Fibroblast of lung (primary cell): ENCODE measurements at regions not wholly inside any gene's neighbourhood (a gene's known extent, or its start where the extent isn't known, plus 50 kb on each side); places are given as distances from the start of the nearest gene placed in this dataset.

Source experiments
- DNase-seq, 2 donors: peaks; one replicate each; pipeline versions ENCODE4 v3.0.0 to v3.0.0-alpha.2; 2010; ENCODE audit warnings: low read depth in 2 of 2
- H2AFZ ChIP-seq: 2 replicates; pipeline ENCODE4 v1.5.1; 2012; ENCODE audit warnings: low read length, control low read depth, inconsistent platforms
- H3K27ac ChIP-seq: 2 replicates; pipeline ENCODE4 v1.5.1; 2011; ENCODE audit warnings: low read length, control low read depth; ENCODE audit not compliant: insufficient read depth
- H3K27me3 ChIP-seq: 2 replicates; pipeline ENCODE4 v1.5.1; 2011; ENCODE audit warnings: mild to moderate bottlenecking, low read length; ENCODE audit not compliant: control insufficient read depth, insufficient read depth
- H3K36me3 ChIP-seq: 2 replicates; pipeline ENCODE4 v1.5.1; 2011; ENCODE audit warnings: low read length; ENCODE audit not compliant: control insufficient read depth, insufficient read depth
- H3K4me1 ChIP-seq: 2 replicates; pipeline ENCODE4 v1.5.1; 2011; ENCODE audit warnings: low read length; ENCODE audit not compliant: control insufficient read depth, insufficient read depth; ENCODE audit errors: extremely low read depth
- H3K4me2 ChIP-seq: 2 replicates; pipeline ENCODE4 v1.5.1; 2011; ENCODE audit warnings: low read length, control low read depth; ENCODE audit not compliant: insufficient read depth; ENCODE audit errors: extremely low read depth
- H3K4me3 ChIP-seq, 4 experiments: fragments of 200-600 bp in 1 of 4; sonication (generic) in 1 of 4; replicated peaks in 1 of 4; 2 replicates each; pipeline ENCODE4 v1.5.1; 2011 to 2016; ENCODE audit warnings: low read length in 4 of 4, low read depth in 3 of 4, mild to moderate bottlenecking in 3 of 4, control low read depth in 2 of 4, inconsistent platforms in 1 of 4, mixed read lengths in 1 of 4; ENCODE audit not compliant: insufficient read depth in 1 of 4; ENCODE audit errors: control extremely low read depth in 1 of 4
- H3K79me2 ChIP-seq: 2 replicates; pipeline ENCODE4 v1.5.1; 2012; ENCODE audit warnings: mild to moderate bottlenecking, low read length, inconsistent platforms; ENCODE audit not compliant: control insufficient read depth, insufficient read depth
- H3K9ac ChIP-seq: 2 replicates; pipeline ENCODE4 v1.5.1; 2011; ENCODE audit warnings: mild to moderate bottlenecking, low read length, control low read depth; ENCODE audit not compliant: insufficient read depth
- H3K9me3 ChIP-seq: 2 replicates; pipeline ENCODE4 v1.5.1; 2012; ENCODE audit warnings: low read depth, low read length; ENCODE audit not compliant: control insufficient read depth, insufficient read depth
- H4K20me1 ChIP-seq: 2 replicates; pipeline ENCODE4 v1.5.1; 2011; ENCODE audit warnings: low read length; ENCODE audit not compliant: control insufficient read depth, insufficient read depth; ENCODE audit errors: extremely low read depth
- CTCF ChIP-seq, 2 donors: IDR thresholded peaks in 1 of 2; conservative IDR thresholded peaks in 1 of 2; 1 replicate in 1 of 2; 2 replicates in 1 of 2; pipeline ENCODE4 v1.5.1; 2011 to 2012; ENCODE audit warnings: low read length in 2 of 2, control low read depth in 1 of 2, inconsistent platforms in 1 of 2, low read depth in 1 of 2, mild to moderate bottlenecking in 1 of 2
- EZH2 ChIP-seq: IDR thresholded peaks from 2 replicates; pipeline ENCODE4 v1.5.1; 2012; ENCODE audit warnings: low read length, control low read depth, mild to moderate bottlenecking; ENCODE audit errors: missing control alignments

- Histone ChIP-seq H3K36me3 (no peaks in the 10 kb centered on the region), H3K9me3 (no peaks in the 10 kb centered on the region), H3K9ac (no peak overlapping the region), H3K4me2 (no peak overlapping the region), H3K27me3 (no peaks in the 10 kb centered on the region), H3K4me1 (no peaks in the 10 kb centered on the region), H4K20me1 (no peaks in the 10 kb centered on the region), H2AFZ (no peak overlapping the region), H3K27ac (no peak overlapping the region), H3K4me3 (no peak overlapping the region), H3K79me2 (no peaks in the 10 kb centered on the region)
- DNase-seq = no peak
- no peak for TF ChIP-seq EZH2
- no peak for TF ChIP-seq CTCF (conservative IDR thresholded peaks at IDR 0.05 in 1 of 2, IDR thresholded peaks at IDR 0.05 in 1 of 2; ENCODE audit: low read depth in 1 of 2, low read length in 2 of 2)
Observed at GRCh38 chr12:41905073-41905758, 239.5 kb downstream of the GXYLT1 start.

GRCh38 chr12:41904041-41904440 lies 240.6 kb downstream of the GXYLT1 start:
- no peak overlapping the region for H3K4me3 ChIP-seq
- H3K4me2 ChIP-seq = no peak overlapping the region
- no peak for DNase-seq
- no peak overlapping the region for H3K27ac ChIP-seq
- TF ChIP-seq EZH2 = no peak
- H3K27me3 ChIP-seq = no peaks in the 10 kb centered on the region
- H3K9me3 ChIP-seq = no peaks in the 10 kb centered on the region
- no peaks in the 10 kb centered on the region for H3K79me2 ChIP-seq
- H4K20me1 ChIP-seq = no peaks in the 10 kb centered on the region
- no peak overlapping the region for H3K9ac ChIP-seq
- H3K36me3 ChIP-seq = no peaks in the 10 kb centered on the region
- H2AFZ ChIP-seq = no peak overlapping the region
- H3K4me1 ChIP-seq = no peaks in the 10 kb centered on the region

GRCh38 chr12:41903014-41903708 lies 241.5 kb downstream of the GXYLT1 start:
- Histone ChIP-seq H2AFZ (no peak overlapping the region), H3K27me3 (no peaks in the 10 kb centered on the region), H3K79me2 (no peaks in the 10 kb centered on the region), H3K4me3 (no peak overlapping the region), H3K36me3 (no peaks in the 10 kb centered on the region), H4K20me1 (no peaks in the 10 kb centered on the region), H3K9me3 (no peaks in the 10 kb centered on the region), H3K4me1 (no peaks in the 10 kb centered on the region), H3K9ac (no peak overlapping the region), H3K4me2 (no peak overlapping the region), H3K27ac (no peak overlapping the region)
- DNase-seq = no peak
- TF ChIP-seq EZH2 (no peak), CTCF (conservative IDR thresholded peaks at IDR 0.05 in 1 of 2, IDR thresholded peaks at IDR 0.05 in 1 of 2; ENCODE audit: low read depth in 1 of 2, low read length in 2 of 2) (no peak)
